Activated naive CD4-positive, alpha-beta T cell treated with anti-CD3 and anti-CD28 coated beads for 36 hours (primary cell): ENCODE measurements at regions not wholly inside any gene's neighbourhood (a gene's known extent, or its start where the extent isn't known, plus 50 kb on each side); places are given as distances from the start of the nearest gene placed in this dataset.
A peak's percentile ranks its signal among the peaks of the same experiment; 100 is the strongest.
"Not testable (repeated sequence)": the region's sequence is repeated elsewhere in the genome, so short reads cannot be mapped to it uniquely, and the experiment has no call there.

Experiments used
- CTCF ChIA-PET: fragments of 350-600 bp; sonication (Branson Sonifier 250); formaldehyde crosslinking; loops from one replicate; lab custom pipeline; 2021; ENCODE audit warnings: antibody characterized with exemption; lab: Charles Lee
- DNase-seq: peaks from one replicate; pipeline ENCODE4 v3.0.0-alpha.2; 2020
- H3K27ac Mint-ChIP-seq: one replicate; pipeline ENCODE4 v1.8.0; 2021; ENCODE audit warnings: mild to moderate bottlenecking, mixed read lengths
- H3K27me3 Mint-ChIP-seq: one replicate; pipeline ENCODE4 v1.8.0; 2021; ENCODE audit warnings: low read depth, mixed read lengths
- H3K36me3 Mint-ChIP-seq: one replicate; pipeline ENCODE4 v1.8.0; 2021; ENCODE audit warnings: low read depth, mixed read lengths
- H3K4me1 Mint-ChIP-seq: one replicate; pipeline ENCODE4 v1.8.0; 2021; ENCODE audit warnings: low read depth, mixed read lengths
- H3K4me3 Mint-ChIP-seq: one replicate; pipeline ENCODE4 v1.8.0; 2021; ENCODE audit warnings: mild to moderate bottlenecking, moderate library complexity, mixed read lengths
- H3K9me3 Mint-ChIP-seq: one replicate; pipeline ENCODE4 v1.8.0; 2021; ENCODE audit warnings: mixed read lengths
- intact Hi-C: fragments of 100-400 bp; cut with micrococcal nuclease; formaldehyde crosslinking; loops from one replicate; pipeline ENCODE4 v1.15.1; 2023

GRCh38 chr1:121109025-121109424 is 75.1 kb downstream of the FAM72B start:
- H3K4me1 Mint-ChIP-seq, DNase-seq, CTCF ChIA-PET, H3K4me3 Mint-ChIP-seq, H3K9me3 Mint-ChIP-seq, intact Hi-C loops, H3K27ac Mint-ChIP-seq, H3K36me3 Mint-ChIP-seq, H3K27me3 Mint-ChIP-seq: not testable (repeated sequence)

GRCh38 chr1:121116522-121117297 is 67.4 kb downstream of the FAM72B start:
- not testable (repeated sequence) for H3K36me3 Mint-ChIP-seq, H3K9me3 Mint-ChIP-seq

GRCh38 chr1:121117298-121117611 is 66.9 kb downstream of the FAM72B start:
- H3K4me3 Mint-ChIP-seq, H3K4me1 Mint-ChIP-seq, H3K9me3 Mint-ChIP-seq, CTCF ChIA-PET, H3K27me3 Mint-ChIP-seq, H3K27ac Mint-ChIP-seq, DNase-seq, intact Hi-C loops, H3K36me3 Mint-ChIP-seq: not testable (repeated sequence)

More at GRCh38 chr1:121116522-121117297, 67.4 kb downstream of the FAM72B start:
- H3K27ac Mint-ChIP-seq, H3K4me3 Mint-ChIP-seq, H3K27me3 Mint-ChIP-seq, DNase-seq, H3K4me1 Mint-ChIP-seq, CTCF ChIA-PET, intact Hi-C loops: not testable (repeated sequence)

GRCh38 chr1:121117622-121118479 is 66.3 kb downstream of the FAM72B start:
- CTCF ChIA-PET = not testable (repeated sequence)
- H3K4me3 Mint-ChIP-seq = peak overlapping the region; percentile 50

More at GRCh38 chr1:121117622-121118479, 66.3 kb downstream of the FAM72B start:
- H3K36me3 Mint-ChIP-seq, H3K27me3 Mint-ChIP-seq, H3K27ac Mint-ChIP-seq, intact Hi-C loops, H3K4me1 Mint-ChIP-seq, H3K9me3 Mint-ChIP-seq: not testable (repeated sequence)
- DNase-seq = peak; percentile 4
